ENCODE measurements at regions not wholly inside any gene's neighbourhood (a gene's known extent, or its start where the extent isn't known, plus 50 kb on each side); places are given as distances from the start of the nearest gene placed in this dataset.
A peak's percentile ranks its signal among the peaks of the same experiment; 100 is the strongest.

DNA sequence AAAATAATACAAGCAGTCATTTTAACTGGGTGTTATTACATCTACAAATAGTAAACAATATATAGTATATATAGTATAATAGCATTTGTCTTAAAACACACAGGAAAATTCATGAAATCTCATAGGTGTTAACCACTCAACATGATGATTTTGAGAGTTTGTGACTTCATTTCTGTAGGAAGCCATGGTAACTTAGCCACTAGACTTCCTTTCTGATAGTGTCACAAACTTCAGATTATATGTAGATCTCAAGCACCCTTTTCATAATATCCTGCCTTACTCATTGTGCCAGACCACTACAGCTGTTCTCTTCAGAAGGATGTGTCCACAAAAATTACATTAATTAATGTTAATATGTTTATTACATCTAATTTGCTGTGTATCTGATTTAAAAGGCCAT lies 1250.6 kb downstream of the ADGRL3 start (continued):
- TF ChIP-seq, protein P1, sequence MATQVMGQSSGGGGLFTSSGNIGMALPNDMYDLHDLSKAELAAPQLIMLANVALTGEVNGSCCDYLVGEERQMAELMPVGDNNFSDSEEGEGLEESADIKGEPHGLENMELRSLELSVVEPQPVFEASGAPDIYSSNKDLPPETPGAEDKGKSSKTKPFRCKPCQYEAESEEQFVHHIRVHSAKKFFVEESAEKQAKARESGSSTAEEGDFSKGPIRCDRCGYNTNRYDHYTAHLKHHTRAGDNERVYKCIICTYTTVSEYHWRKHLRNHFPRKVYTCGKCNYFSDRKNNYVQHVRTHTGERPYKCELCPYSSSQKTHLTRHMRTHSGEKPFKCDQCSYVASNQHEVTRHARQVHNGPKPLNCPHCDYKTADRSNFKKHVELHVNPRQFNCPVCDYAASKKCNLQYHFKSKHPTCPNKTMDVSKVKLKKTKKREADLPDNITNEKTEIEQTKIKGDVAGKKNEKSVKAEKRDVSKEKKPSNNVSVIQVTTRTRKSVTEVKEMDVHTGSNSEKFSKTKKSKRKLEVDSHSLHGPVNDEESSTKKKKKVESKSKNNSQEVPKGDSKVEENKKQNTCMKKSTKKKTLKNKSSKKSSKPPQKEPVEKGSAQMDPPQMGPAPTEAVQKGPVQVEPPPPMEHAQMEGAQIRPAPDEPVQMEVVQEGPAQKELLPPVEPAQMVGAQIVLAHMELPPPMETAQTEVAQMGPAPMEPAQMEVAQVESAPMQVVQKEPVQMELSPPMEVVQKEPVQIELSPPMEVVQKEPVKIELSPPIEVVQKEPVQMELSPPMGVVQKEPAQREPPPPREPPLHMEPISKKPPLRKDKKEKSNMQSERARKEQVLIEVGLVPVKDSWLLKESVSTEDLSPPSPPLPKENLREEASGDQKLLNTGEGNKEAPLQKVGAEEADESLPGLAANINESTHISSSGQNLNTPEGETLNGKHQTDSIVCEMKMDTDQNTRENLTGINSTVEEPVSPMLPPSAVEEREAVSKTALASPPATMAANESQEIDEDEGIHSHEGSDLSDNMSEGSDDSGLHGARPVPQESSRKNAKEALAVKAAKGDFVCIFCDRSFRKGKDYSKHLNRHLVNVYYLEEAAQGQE (IDR thresholded peaks at IDR 0.05; ENCODE audit: unreplicated experiment): no peak
- TF ChIP-seq, protein P2, sequence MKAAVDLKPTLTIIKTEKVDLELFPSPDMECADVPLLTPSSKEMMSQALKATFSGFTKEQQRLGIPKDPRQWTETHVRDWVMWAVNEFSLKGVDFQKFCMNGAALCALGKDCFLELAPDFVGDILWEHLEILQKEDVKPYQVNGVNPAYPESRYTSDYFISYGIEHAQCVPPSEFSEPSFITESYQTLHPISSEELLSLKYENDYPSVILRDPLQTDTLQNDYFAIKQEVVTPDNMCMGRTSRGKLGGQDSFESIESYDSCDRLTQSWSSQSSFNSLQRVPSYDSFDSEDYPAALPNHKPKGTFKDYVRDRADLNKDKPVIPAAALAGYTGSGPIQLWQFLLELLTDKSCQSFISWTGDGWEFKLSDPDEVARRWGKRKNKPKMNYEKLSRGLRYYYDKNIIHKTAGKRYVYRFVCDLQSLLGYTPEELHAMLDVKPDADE (IDR thresholded peaks at IDR 0.05): no peak
- TF ChIP-seq CREB1 (CRISPR knock-in tag; IDR thresholded peaks at IDR 0.05; ENCODE audit: low read depth): no peak
- no peak for TF ChIP-seq STAT1 (IDR thresholded peaks at IDR 0.05; ENCODE audit: unreplicated experiment)
- TF ChIP-seq, protein P3, sequence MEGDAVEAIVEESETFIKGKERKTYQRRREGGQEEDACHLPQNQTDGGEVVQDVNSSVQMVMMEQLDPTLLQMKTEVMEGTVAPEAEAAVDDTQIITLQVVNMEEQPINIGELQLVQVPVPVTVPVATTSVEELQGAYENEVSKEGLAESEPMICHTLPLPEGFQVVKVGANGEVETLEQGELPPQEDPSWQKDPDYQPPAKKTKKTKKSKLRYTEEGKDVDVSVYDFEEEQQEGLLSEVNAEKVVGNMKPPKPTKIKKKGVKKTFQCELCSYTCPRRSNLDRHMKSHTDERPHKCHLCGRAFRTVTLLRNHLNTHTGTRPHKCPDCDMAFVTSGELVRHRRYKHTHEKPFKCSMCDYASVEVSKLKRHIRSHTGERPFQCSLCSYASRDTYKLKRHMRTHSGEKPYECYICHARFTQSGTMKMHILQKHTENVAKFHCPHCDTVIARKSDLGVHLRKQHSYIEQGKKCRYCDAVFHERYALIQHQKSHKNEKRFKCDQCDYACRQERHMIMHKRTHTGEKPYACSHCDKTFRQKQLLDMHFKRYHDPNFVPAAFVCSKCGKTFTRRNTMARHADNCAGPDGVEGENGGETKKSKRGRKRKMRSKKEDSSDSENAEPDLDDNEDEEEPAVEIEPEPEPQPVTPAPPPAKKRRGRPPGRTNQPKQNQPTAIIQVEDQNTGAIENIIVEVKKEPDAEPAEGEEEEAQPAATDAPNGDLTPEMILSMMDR (conservative IDR thresholded peaks at IDR 0.05; ENCODE audit: low read depth in 2 of 2): no peak
- no peak for TF ChIP-seq EZH2phosphoT487 (IDR thresholded peaks at IDR 0.05; ENCODE audit: unreplicated experiment)
- no peak for TF ChIP-seq NANOG (IDR thresholded peaks at IDR 0.05; ENCODE audit: borderline replicate concordance)
- no peak for TF ChIP-seq ZNF114 (CRISPR knock-in tag; IDR thresholded peaks at IDR 0.05)
- no peak for TF ChIP-seq JUNB (IDR thresholded peaks at IDR 0.05; ENCODE audit: unreplicated experiment)
- TF ChIP-seq EZH2 (IDR thresholded peaks at IDR 0.05; ENCODE audit: low read depth, unreplicated experiment): no peak

DNA sequence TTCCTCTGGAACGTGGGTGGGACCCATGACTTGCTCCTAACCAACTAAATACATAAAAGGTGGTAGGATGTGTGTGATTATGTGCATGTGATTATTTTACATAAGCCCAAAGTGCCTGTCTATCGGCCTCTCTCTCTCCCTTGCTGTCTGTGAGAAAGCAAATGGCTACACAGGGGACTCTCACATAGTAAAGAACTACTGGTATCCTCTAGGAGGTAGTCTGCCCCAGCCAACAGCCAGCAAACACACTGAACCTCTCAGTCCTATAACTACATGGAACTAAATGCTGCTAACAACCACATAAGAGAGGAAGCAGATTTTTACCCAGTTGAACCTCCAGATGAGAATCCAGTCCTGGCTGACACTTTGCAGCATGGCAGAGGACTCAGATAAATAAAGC lies 1249.4 kb downstream of the ADGRL3 start:
- H3K27ac Mint-ChIP-seq: no peak overlapping the region
- DNase-seq (ENCODE audit: low spot score): no peak
- ATAC-seq: peak; percentile 77

More for the DNA sequence above, 1249.4 kb downstream of the ADGRL3 start:
- H3K4me1 Mint-ChIP-seq: peaks cover 2% of the 10 kb centered on the region; the same call in 2 of the 3 replicates
- H3K4me2 ChIP-seq: no peak overlapping the region
- no peaks in the 10 kb centered on the region for H3K79me2 ChIP-seq (replicated peaks; ENCODE audit: insufficient read depth)
- no peaks in the 10 kb centered on the region for H3K36me3 ChIP-seq (ENCODE audit: insufficient read depth)
- H3K27me3 Mint-ChIP-seq (ENCODE audit: insufficient read depth, low read depth, poor library complexity): peaks cover 2% of the 10 kb centered on the region
- H3K4me1 ChIP-seq (ENCODE audit: insufficient read depth): no peaks in the 10 kb centered on the region; the same call in 1 of the 2 replicates
- no peak overlapping the region for H3K4me3 Mint-ChIP-seq
- no peaks in the 10 kb centered on the region for H3F3A ChIP-seq (replicated peaks; ENCODE audit: low read depth)
- no peaks in the 10 kb centered on the region for H3K27me3 ChIP-seq (ENCODE audit: insufficient read depth)
- no peak overlapping the region for H3K4me3 ChIP-seq
- 0 out of 3 replicates have a peak, but pooled peaks cover 4% of the 10 kb centered on the region for H3K9me3 Mint-ChIP-seq
- H3K9me2 ChIP-seq (ENCODE audit: insufficient read depth): peaks cover 3% of the 10 kb centered on the region; the same call in 1 of the 2 replicates
- no peak overlapping the region for H2AFZ ChIP-seq
- H3K36me3 Mint-ChIP-seq (ENCODE audit: low read depth): no peaks in the 10 kb centered on the region
- H3K27ac ChIP-seq (ENCODE audit: low read depth): no peak overlapping the region
- TF ChIP-seq EZH2 (IDR thresholded peaks at IDR 0.05; ENCODE audit: low read depth, unreplicated experiment) (no peak), POLR2AphosphoS5 (IDR thresholded peaks at IDR 0.05; ENCODE audit: low read depth) (no peak)
- TF ChIP-seq, protein P3 (conservative IDR thresholded peaks at IDR 0.05; ENCODE audit: low read depth in 2 of 2): peak in 1 of 2 experiments; percentile 33; a peak in 2 of 4 replicates
- no peaks in the 10 kb centered on the region for H4K20me1 ChIP-seq (replicated peaks; ENCODE audit: insufficient read depth)
